H9 (cell line): ENCODE measurements at regions not wholly inside any gene's neighbourhood (a gene's known extent, or its start where the extent isn't known, plus 50 kb on each side); places are given as distances from the start of the nearest gene placed in this dataset.

ENCODE experiments used
- DNase-seq: peaks from one replicate; pipeline ENCODE4 v3.0.0-alpha.2; 2017
- H2AFZ ChIP-seq: one replicate; pipeline ENCODE4 v1.6.1; 2013; ENCODE audit warnings: mild to moderate bottlenecking, low read length, control low read depth, moderate library complexity
- H2AK5ac ChIP-seq: 2 replicates; pipeline ENCODE4 v1.6.1; 2013; ENCODE audit warnings: low read length, control low read depth, mixed read lengths; ENCODE audit not compliant: insufficient read length
- H2BK120ac ChIP-seq: one replicate; pipeline ENCODE4 v1.6.1; 2013; ENCODE audit warnings: low read depth, mild to moderate bottlenecking, low read length, control low read depth, inconsistent platforms; ENCODE audit not compliant: poor library complexity, severe bottlenecking
- H2BK12ac ChIP-seq: 2 replicates; pipeline ENCODE4 v1.6.1; 2013; ENCODE audit warnings: low read length, control low read depth, mixed read lengths, low read depth; ENCODE audit not compliant: insufficient read length
- H2BK15ac ChIP-seq: 2 replicates; pipeline ENCODE4 v1.6.1; 2013; ENCODE audit warnings: low read depth, low read length, control low read depth
- H2BK20ac ChIP-seq: one replicate; pipeline ENCODE4 v1.6.1; 2013; ENCODE audit warnings: low read depth, mild to moderate bottlenecking, low read length, control low read depth, inconsistent platforms; ENCODE audit not compliant: poor library complexity, severe bottlenecking
- H2BK5ac ChIP-seq: 2 replicates; pipeline ENCODE4 v1.6.1; 2013; ENCODE audit warnings: low read length, control low read depth, mixed read lengths; ENCODE audit not compliant: insufficient read length
- H3K14ac ChIP-seq: 2 replicates; pipeline ENCODE4 v1.6.1; 2013; ENCODE audit warnings: low read length, control low read depth; ENCODE audit not compliant: insufficient read depth
- H3K18ac ChIP-seq: 2 replicates; pipeline ENCODE4 v1.6.1; 2013; ENCODE audit warnings: low read depth, mild to moderate bottlenecking, mixed read lengths, low read length, control low read depth; ENCODE audit not compliant: insufficient read length
- H3K23ac ChIP-seq: 2 replicates; pipeline ENCODE4 v1.6.1; 2013; ENCODE audit warnings: low read length, control low read depth, mixed read lengths, low read depth; ENCODE audit not compliant: insufficient read length
- H3K23me2 ChIP-seq: 2 replicates; pipeline ENCODE4 v1.6.1; 2013; ENCODE audit warnings: low read depth, mild to moderate bottlenecking, mixed read lengths, low read length, control low read depth; ENCODE audit not compliant: insufficient read length, poor library complexity, severe bottlenecking
- H3K27ac ChIP-seq: 2 replicates; pipeline ENCODE4 v1.5.1; 2013; ENCODE audit warnings: low read length, control low read depth, mixed read lengths, low read depth; ENCODE audit not compliant: insufficient read length
- H3K27me3 ChIP-seq: 2 replicates; pipeline ENCODE4 v1.6.1; 2013; ENCODE audit warnings: low read length, control low read depth, inconsistent platforms; ENCODE audit not compliant: insufficient read depth
- H3K4ac ChIP-seq: 2 replicates; pipeline ENCODE4 v1.6.1; 2013; ENCODE audit warnings: low read depth, mild to moderate bottlenecking, control low read depth, inconsistent platforms, low read length, moderate library complexity
- H3K4me1 ChIP-seq: 2 replicates; pipeline ENCODE4 v1.6.1; 2013; ENCODE audit warnings: low read length, control low read depth, inconsistent platforms; ENCODE audit not compliant: insufficient read depth
- H3K4me2 ChIP-seq: 2 replicates; pipeline ENCODE4 v1.6.1; 2013; ENCODE audit warnings: low read length, control low read depth, mixed read lengths; ENCODE audit not compliant: insufficient read length, insufficient read depth
- H3K56ac ChIP-seq: 2 replicates; pipeline ENCODE4 v1.6.1; 2013; ENCODE audit warnings: low read depth, mild to moderate bottlenecking, mixed read lengths, low read length, control low read depth; ENCODE audit not compliant: insufficient read length
- H3K79me1 ChIP-seq: 2 replicates; pipeline ENCODE4 v1.6.1; 2013; ENCODE audit warnings: low read depth, mild to moderate bottlenecking, moderate library complexity, low read length, control low read depth, inconsistent platforms; ENCODE audit not compliant: insufficient read depth, poor library complexity, severe bottlenecking
- H3K79me2 ChIP-seq: 2 replicates; pipeline ENCODE4 v1.6.1; 2013; ENCODE audit warnings: low read length, control low read depth, inconsistent platforms; ENCODE audit not compliant: insufficient read depth
- H3K9ac ChIP-seq: 2 replicates; pipeline ENCODE4 v1.6.1; 2013; ENCODE audit warnings: low read length, control low read depth, mixed read lengths; ENCODE audit not compliant: insufficient read length; ENCODE audit errors: extremely low read depth
- H3K9me3 ChIP-seq: one replicate; pipeline ENCODE4 v1.6.1; 2013; ENCODE audit warnings: low read depth, low read length, inconsistent platforms; ENCODE audit not compliant: control insufficient read depth
- H3T11ph ChIP-seq: one replicate; pipeline ENCODE4 v1.6.1; 2013; ENCODE audit warnings: mild to moderate bottlenecking, low read length, control low read depth, inconsistent platforms
- H4K20me1 ChIP-seq: one replicate; pipeline ENCODE4 v1.6.1; 2013; ENCODE audit not compliant: control insufficient read depth, insufficient read length, insufficient read depth
- H4K5ac ChIP-seq: 2 replicates; pipeline ENCODE4 v1.6.1; 2013; ENCODE audit warnings: low read depth, mild to moderate bottlenecking, mixed read lengths, low read length, control low read depth; ENCODE audit not compliant: insufficient read length
- H4K8ac ChIP-seq: replicated peaks from 2 replicates; pipeline ENCODE4 v1.6.1; 2013; ENCODE audit warnings: low read length, control low read depth, mixed read lengths, low read depth; ENCODE audit not compliant: insufficient read length
- H4K91ac ChIP-seq: 2 replicates; pipeline ENCODE4 v1.6.1; 2013; ENCODE audit warnings: low read depth, mild to moderate bottlenecking, moderate library complexity, mixed read lengths, low read length, control low read depth; ENCODE audit not compliant: insufficient read length
- H3K27ac Mint-ChIP-seq, 3 experiments: 2 replicates in 2 of 3; 3 replicates in 1 of 3; pipeline ENCODE4 v1.8.0; 2020 to 2021; ENCODE audit warnings: mixed read lengths in 3 of 3, mild to moderate bottlenecking in 1 of 3, moderate library complexity in 1 of 3
- H3K27me3 Mint-ChIP-seq: 2 replicates; pipeline ENCODE4 v1.8.0; 2021; ENCODE audit warnings: low read depth, mild to moderate bottlenecking, moderate library complexity, mixed read lengths
- H3K36me3 Mint-ChIP-seq, 3 experiments: 2 replicates in 2 of 3; 3 replicates in 1 of 3; pipeline ENCODE4 v1.8.0; 2020 to 2021; ENCODE audit warnings: low read depth in 3 of 3, mixed read lengths in 3 of 3; ENCODE audit not compliant: insufficient read depth in 1 of 3
- H3K4me1 Mint-ChIP-seq, 2 experiments: 2 replicates each; pipeline ENCODE4 v1.8.0; 2020; ENCODE audit warnings: mixed read lengths in 2 of 2
- H3K4me3 Mint-ChIP-seq, 2 experiments: 2 replicates in 1 of 2; 3 replicates in 1 of 2; pipeline ENCODE4 v1.8.0; 2020 to 2021; ENCODE audit warnings: mild to moderate bottlenecking in 2 of 2, mixed read lengths in 2 of 2, moderate library complexity in 1 of 2
- H3K9me3 Mint-ChIP-seq, 2 experiments: 2 replicates in 1 of 2; 3 replicates in 1 of 2; pipeline ENCODE4 v1.8.0; 2020; ENCODE audit warnings: mild to moderate bottlenecking in 2 of 2, mixed read lengths in 2 of 2, moderate library complexity in 1 of 2
- CTCF ChIP-seq: fragments of 200-600 bp; sonication (generic); conservative IDR thresholded peaks from 3 replicates; pipeline ENCODE4 v1.8.0; 2021; ENCODE audit warnings: antibody characterized with exemption, mild to moderate bottlenecking
- WGBS: extraction: QIAGEN DNeasy Blood & Tissue Kit; methylation state at CpG from one replicate; pipeline ENCODE4 v1.1.7; 2013; ENCODE audit warnings: missing lambda C conversion rate, low lambda C conversion rate, mixed read lengths; ENCODE audit not compliant: insufficient read length; ENCODE audit errors: extremely low coverage; 5-methylcytosine and 5-hydroxymethylcytosine counted together

- no peak overlapping the region for H2BK12ac ChIP-seq
- Mint-ChIP-seq H3K27ac (no peak overlapping the region), H3K4me3 (no peak overlapping the region), H3K27me3 (peaks cover 4% of the 10 kb centered on the region; the same call in 1 of the 2 replicates), H3K9me3 (peaks cover 83 to 92% of the 10 kb centered on the region in 2 experiments), H3K4me1 (no peaks in the 10 kb centered on the region), H3K36me3 (peaks cover 10 to 19% (median 15%) of the 10 kb centered on the region in 3 experiments; a peak in 6 of 7 replicates)
- H2BK20ac ChIP-seq: no peak overlapping the region
- no peaks in the 10 kb centered on the region for H4K20me1 ChIP-seq
- H3K14ac ChIP-seq: no peak overlapping the region
- H2BK15ac ChIP-seq: no peak overlapping the region
- no peaks in the 10 kb centered on the region for H3K27me3 ChIP-seq
- no peak overlapping the region for H3K18ac ChIP-seq
- H2BK120ac ChIP-seq: no peak overlapping the region
- no peak overlapping the region for H2BK5ac ChIP-seq
- H3T11ph ChIP-seq: no peak overlapping the region
- H3K56ac ChIP-seq: no peak overlapping the region
- H2AFZ ChIP-seq: no peak overlapping the region
- H3K23me2 ChIP-seq: no peaks in the 10 kb centered on the region
- peaks cover 75% of the 10 kb centered on the region for H3K9me3 ChIP-seq
- H3K4me2 ChIP-seq: no peak overlapping the region
- H4K8ac ChIP-seq: no peak overlapping the region
- no peaks in the 10 kb centered on the region for H3K4me1 ChIP-seq
- no peak overlapping the region for H2AK5ac ChIP-seq
- H3K27ac ChIP-seq: no peak overlapping the region
- no peak overlapping the region for H3K9ac ChIP-seq
- no peak for DNase-seq
- WGBS: no CpG with 5 or more reads among the region's 21 CpGs
- H4K91ac ChIP-seq: no peak overlapping the region
- H3K23ac ChIP-seq: no peak overlapping the region
- no peaks in the 10 kb centered on the region for H3K79me2 ChIP-seq
- H3K4ac ChIP-seq: no peak overlapping the region
- no peak for TF ChIP-seq CTCF
- no peak overlapping the region for H4K5ac ChIP-seq
- H3K79me1 ChIP-seq: no peaks in the 10 kb centered on the region
Observed at GRCh38 chr15:25176991-25177954, 222.5 kb downstream of the SNRPN start.
